ENCODE measurements at regions not wholly inside any gene's neighbourhood (a gene's known extent, or its start where the extent isn't known, plus 50 kb on each side); places are given as distances from the start of the nearest gene placed in this dataset.

DNA sequence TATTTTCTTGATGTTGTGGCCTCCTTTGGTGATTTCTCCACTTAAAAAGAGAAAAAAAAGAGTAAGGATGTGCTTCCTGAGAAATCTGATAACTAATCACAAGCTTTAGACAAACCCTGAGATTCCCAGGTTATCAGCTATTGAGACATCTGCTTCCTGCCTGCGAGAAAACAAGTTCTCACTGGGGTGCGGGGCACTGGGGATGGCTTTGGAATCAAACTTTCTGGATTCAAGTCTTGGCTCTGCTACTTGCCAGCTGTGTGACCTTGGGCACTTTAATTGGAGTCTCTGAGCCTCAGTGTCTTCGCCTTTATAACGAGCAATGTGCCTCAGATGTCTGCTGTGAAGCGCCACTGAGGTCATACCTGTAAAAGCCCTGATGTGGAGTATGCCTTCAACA is 152.5 kb upstream of the NAV2 start:
- DNase-seq (ENCODE audit: low spot score), result no peak

DNA sequence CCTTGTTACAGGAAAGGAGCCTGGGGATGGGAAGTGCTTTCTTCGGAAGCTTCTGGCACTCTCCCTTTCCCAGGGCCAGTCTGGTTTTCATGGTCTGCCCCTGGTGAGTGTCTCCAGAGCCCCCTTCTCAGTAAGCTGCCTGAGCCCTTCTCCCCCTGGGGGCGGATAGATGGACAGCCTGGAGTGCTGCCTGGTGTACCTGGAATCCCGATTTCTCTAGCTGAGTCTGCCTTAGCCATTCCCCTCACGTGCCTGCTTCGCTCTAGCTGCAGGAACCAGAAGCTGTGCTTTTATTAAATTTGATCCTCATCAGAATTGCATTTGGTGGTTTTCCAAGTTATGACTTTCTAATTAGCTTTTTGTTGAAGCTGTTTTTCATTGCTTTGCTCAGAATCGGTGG is 152.9 kb upstream of the NAV2 start:
- DNase-seq (ENCODE audit: low spot score), result no peak

DNA sequence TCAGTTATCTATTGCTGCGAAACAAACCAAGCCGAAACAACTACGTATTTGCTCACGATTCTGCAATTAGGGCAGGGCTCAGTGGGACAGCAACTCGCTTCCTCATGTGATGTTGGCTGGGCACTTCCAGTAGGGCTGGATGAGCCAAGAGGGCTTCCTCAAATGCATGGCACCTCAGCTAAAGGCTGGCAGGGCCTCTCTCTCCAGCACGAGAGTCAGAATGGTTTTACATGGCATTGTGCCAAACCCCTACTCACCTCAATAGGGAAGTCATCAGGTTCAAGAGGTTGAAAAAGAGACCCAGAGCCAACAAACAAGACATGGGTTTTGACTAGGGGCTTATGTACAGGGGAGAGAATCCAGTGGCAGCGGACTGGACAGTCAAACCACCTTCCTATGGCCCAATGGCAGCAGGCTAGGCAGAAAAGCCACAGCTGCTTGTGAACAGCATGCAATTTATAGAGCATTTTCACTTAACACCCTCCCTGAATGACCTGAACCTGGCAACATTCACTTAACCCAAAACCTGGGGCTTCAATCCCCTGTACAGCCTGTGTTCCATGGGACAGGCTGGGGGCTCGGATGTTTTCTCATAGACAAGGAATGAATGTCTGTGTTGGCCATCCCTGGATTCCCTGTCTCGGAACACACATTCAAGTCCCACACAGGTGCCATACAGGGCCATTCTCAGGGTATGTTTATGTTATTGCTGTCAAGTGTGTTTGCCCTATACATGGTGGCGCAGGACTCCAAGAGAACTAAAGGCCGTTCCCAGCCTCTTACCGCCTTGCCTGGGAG is 154.2 kb upstream of the NAV2 start:
- DNase-seq (ENCODE audit: low spot score), result no peak

DNA sequence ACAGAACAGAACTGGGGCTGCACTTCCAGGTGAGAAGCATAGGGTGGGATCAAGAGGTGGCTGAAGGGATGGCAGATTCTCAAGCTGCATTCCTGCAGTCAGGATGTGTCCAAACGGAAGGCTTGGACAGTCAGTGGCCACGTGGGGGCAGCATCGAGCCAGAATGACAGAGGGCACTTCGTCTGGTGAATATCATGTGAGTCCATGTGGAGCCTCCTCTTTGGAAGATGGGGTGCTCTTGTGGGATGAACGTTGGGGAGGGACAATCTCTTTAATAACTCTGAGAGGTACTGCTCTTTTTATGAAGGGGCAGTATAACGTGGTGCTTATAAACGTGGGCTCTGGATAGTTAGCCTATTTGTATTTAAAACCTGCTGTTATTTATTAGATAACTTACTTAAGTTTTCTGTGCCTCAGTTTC is 154.9 kb upstream of the NAV2 start:
- DNase-seq (ENCODE audit: low spot score), result peak; percentile 69

DNA sequence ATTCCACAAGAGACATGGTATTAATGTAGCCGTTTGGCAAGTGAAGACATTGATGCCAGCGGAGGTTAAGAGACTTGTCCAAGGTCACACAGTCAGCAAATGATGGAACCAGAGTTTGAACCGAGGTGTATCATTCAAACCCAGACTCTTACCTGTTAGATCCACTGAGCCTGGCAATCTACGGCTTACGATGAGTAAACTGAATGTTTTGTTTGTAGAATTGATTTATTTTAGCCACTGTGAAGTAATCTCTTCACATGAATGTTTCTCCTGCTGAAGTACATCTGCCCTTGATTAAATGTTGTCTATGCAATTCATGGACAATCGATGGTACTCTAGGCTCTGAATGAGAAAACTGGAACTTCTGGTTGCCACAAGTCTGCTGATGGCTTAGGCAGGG is 155.5 kb upstream of the NAV2 start:
- no peak for DNase-seq (ENCODE audit: low spot score)

DNA sequence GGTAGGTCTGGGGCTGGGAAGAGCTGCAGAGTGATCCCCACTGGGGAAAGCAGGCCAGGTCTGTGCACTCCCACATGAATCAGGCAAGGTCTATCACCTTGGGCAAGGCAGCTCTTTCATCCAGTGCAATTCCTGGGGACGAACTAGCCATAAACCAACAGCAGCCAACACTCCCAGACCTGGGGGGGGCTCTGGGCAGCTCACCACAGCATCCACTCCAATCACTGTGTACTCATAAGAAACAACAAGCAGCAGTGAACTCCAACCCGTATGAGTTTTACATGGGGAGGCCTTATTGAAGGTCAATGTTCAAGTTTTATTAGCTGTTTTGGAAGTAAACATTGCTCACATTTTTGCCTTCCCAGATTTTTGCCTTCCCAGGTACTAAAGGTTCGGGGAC is 157.4 kb upstream of the NAV2 start:
- no peak for DNase-seq (ENCODE audit: low spot score)

DNA sequence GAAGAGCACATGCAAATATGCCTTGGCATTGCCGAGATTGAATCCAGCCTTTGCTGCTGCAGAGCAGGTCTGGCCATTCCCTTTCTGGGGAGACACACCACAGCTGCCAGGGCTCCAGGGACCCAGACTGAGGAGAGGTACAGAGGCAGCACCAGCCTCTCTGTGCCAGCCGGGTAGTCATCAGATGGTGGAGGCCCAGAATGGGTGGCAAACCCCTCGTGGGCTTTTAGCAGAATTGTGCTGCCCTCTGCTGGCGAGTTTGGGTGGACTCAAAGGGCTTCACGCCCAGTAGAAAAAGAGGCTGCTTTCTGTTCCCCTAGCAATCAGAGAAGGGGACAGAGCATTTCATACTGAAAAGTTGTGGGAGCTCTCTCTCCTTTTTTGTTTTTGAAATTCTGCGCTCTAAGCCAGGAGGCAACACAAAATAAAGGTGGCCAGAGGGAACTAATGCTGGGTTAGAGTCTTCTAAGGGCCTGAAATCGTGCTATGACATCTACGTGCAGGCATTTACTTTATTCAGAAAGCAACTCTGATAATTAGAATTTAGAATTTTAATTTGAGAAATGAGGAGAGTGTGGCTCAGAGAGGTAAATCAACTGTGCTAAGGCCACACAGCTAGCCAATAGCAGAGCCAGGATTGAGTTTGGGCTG is 158.8 kb upstream of the NAV2 start:
- peak; percentile 72 for DNase-seq (ENCODE audit: low spot score)

DNA sequence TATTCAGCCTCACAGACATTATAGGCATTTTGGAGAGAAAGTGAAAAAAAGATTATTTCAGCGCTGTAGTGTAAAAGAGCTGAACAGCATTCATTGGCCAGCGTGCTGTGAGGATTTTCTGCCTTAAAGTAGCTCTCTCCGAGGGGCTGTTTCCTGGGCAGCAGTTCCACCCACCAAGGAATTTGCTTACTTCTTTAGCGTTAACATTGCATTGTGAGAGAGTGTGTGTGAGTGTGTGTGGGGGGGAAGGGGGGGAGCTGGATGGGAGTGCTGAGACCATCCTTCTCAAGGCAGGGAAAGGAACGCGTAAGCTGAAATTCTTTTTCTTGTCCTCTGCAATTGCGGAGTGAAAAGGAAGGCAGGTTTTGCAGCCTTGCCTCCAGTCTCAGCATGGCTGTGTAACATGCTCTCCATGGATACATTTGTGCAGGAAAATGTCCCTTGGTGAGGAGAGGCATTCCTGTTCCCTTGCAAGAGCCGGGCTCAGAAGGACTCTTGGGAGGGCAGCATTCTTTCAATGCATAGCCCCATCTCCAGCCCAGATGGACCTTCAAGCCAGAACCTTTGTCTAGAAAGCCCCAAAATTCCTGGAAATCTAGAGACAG is 159.9 kb upstream of the NAV2 start:
- DNase-seq (ENCODE audit: low spot score), result no peak

DNA sequence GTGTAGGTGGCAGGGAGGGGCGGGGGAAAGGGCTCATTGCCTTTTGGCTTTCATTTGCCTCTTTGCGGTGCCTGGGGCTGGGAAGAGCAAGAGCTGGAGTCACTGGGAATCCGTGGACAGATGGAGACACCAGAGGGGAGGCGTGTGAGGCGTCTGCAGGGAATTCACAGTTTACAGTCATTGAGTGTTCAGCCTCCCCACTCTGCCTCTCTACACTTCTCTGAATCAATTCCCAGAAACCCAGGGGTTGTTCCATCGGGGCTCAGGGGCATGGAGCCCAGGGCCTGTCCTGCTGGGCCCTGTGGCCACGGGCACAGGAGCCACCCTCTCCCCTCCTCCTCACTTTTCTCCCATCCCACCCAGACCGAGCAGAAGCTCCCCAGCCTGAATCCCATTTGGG is 160.5 kb upstream of the NAV2 start:
- DNase-seq (ENCODE audit: low spot score), result no peak

DNA sequence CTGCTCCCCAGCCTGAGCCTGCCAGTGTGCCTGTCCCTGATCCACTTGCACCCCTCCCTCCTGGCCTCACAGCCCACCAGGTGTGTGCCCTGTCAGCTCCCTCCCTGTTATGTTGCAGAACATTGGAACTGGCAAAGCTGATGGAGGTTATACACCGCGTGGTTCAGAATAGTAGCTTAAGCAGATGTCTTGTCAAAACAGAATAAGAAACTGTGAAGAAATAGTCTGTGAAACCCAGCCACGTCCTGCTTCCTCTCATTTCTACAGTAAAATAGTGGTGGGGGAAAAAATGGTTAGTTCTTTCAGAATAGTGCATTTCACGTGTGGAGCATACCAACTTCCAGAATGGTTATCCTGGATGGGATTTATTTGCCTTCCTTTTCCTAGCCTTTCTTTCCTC is 161.2 kb upstream of the NAV2 start:
- DNase-seq (ENCODE audit: low spot score), result no peak

DNA sequence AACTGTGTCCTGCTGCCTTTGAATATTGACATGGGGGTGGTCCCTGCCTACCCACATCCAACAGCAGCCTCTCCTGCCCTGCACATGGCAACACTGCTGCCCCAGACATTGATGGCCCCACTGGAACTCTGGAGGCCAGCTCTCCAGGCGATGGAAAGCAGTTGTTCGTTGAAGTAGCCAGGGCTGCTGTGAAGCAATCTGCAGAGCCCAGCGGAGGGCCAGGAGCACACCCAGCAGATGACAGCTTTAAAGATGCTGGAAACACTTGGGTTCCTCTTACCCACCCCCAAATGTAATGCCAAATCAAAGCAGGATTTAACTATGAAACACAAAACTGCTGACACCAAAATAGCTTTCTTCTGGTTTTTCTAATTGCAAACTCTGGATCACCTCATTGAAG is 165.6 kb upstream of the NAV2 start:
- no peak for DNase-seq (ENCODE audit: low spot score)

DNA sequence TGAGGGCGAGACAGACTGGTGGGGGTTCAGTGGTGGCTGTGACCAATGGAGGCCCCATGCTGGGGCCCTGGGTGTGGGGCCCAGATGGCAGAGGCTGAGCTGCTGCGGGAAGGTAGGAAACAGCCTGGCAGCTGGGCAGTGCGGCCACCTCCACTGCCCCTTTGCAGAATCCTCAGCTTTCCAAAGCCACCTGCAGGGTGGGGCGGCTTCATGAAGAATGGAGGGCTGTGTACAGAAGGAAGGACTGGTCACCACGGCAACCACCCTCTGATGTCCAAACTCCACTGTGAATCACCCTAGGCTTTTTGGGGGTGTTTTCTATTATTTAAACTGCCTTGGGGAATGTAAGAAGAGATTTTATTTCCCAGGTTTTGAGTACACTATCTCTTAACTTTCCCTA is 166.3 kb upstream of the NAV2 start:
- no peak for DNase-seq (ENCODE audit: low spot score)

DNA sequence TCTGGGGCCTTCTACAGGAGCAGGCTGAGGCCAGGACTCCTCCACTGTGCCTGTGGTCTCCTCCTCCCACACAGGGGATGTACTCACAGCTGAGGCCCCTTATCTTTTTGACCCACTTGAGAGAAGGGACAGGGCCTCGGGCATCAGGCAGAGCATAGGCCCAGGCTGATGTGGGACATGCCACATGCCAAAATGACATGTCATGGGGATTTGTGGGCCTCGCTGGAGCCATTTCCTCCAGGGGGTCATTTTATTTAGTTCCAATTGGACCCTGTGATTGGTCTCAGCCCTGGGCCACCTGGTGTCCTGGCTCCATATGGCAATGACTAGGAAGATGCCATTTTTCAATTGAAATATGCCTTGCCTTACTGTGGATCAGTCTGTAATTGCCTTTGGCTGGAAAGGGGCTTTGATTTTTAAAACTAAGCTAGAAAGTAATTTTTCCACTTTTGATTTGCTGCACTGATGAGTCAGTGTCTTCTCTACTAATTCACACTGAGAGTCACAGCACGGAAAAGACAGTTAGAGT is 171.1 kb upstream of the NAV2 start:
- no peak for DNase-seq (ENCODE audit: low spot score)

DNA sequence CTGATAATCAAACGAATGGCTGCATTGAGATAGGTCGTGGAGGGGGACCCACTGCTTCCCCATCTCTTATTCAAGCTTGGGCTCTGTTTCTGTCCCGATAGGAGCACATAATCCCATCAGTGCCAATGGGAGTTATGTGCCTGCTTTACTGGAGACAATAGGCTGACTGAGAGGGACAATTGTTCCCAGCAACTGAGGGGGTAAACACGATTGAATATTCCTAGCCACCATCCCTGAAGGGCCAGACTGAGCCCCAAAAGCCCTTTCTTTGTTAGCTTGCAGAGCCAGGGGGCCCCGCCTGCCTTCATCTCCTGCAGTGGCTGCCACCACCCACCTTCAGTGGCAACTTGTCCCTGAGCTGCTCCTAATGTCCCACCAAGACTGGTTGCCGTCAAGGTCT is 172.8 kb upstream of the NAV2 start:
- DNase-seq (ENCODE audit: low spot score), result no peak

DNA sequence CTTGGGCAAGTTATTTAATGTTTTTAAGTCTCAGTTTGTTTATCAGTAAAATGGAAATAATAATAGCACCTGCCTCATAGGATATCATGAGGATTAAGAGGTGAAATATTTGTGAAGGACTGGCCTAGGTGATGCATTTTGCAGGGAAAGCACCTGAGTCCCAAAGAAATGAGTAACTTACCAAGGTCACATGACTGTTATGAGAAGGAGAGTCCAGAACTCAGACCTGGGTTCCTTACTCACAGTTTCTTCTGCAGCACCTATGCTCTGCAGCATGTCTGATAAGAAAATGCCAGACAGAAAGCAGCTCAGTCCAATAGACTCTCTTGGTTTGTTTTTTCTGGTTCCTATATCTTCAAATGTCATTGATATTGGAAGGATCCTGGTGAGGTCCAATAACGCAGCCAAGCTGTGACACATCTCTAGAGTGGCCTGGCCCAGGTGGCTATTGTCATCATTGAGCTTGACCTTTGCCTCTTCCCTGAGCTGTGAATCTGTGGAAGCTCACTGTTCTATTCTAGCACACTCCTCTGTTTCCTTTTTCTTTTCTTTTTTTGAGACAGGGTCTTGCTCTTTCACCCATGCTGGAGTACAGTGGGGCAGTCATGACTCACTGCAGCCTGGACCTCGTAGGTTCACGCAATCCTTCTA is 174.7 kb upstream of the NAV2 start:
- DNase-seq (ENCODE audit: low spot score), result no peak

DNA sequence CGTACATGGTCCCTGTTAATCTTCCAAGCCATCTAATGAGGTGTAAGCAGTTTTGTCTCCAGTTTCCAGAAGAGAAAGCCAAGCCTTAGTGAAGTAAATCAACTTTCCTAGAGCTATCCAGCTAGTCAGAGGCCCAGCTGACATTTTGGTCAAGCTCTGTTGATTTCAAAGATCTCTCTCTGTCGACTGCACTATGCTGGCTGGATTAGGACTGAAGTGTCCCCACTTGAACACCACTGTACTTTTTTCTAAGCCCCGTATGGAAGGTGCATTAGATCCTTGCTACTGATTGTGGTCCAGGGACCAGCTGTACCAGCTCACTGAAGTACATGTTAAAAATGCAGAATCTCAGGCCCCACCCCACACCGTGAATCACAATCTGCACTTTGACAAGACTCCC is 176.5 kb upstream of the NAV2 start:
- no peak for DNase-seq (ENCODE audit: low spot score)

DNA sequence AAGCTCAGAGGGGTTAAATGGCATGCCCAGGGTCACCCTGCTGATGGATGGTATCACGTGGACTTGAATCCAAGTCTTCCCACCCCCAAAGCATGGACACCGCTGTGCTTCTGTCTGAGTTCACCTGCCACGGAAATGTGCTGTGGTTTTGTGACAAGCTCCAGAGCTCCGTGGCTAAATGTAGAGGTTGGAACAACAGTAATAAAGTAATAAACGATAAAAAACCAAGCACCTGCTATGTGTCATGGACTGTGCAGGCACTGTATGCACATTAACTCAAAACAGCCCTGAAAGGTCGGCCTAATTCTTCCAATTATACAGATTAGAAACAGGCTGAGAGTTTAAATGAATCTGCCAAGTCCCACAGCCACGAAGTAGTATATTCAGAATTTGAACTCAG is 182.1 kb upstream of the NAV2 start:
- no peak for DNase-seq (ENCODE audit: low spot score)

DNA sequence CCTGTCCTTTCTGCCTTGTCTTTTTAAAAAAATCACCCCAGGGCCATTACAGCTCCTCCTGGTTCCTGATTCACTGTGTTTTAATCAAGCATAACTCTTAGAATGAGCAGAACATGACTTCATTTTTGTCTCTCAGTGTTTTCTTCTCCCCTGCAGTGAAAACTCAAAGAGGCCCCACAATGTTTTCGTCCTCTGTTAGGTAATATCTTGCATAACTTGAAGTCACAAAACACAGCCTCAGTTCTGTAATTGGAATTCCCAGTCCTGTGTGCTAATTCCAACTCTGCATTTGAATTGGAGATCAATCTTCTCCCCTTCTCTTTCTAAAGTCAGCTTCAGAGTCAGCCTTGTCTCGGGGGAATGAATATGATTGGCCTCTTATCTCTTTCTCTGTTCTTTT is 186.5 kb upstream of the NAV2 start:
- no peak for DNase-seq (ENCODE audit: low spot score)

DNA sequence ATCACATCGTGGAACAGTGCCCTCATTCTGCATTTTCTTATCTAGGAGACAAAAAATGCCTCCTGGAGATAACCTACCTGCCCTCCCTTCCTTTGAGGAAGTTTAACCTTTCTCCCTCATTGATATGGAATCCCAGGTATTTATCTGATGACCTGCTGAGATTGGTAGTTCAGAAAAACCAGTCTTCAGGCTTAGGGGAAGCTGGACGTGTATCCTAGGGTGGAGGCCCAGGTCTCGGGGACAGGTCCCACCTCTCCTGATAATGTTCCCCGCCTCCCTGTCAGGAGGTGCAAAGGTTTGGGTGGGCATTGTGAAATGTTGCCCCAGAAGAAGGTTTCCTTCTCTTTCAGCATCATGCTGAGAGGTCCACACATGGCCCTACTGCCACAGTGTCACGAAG is 186.9 kb upstream of the NAV2 start:
- DNase-seq (ENCODE audit: low spot score), result no peak

DNA sequence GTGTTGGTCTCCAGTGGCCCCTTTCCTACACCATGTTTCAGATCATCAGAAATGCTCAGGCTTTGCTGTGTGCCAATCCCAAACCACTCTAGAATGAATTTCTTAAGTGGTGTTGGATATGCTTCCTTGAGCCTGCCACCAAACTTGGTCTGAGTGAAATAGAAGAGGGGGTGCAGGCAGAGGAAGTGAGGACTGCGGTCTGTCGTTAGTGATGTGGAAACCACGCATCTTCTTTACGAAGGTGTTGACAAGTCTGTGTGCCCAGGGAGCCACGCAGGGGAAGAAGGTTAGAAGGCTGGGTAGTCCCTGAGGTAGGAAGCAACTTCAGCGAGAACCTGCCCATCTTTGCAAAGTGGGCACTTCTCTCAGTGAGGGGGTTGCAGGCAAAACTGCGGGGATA is 187.4 kb upstream of the NAV2 start:
- no peak for DNase-seq (ENCODE audit: low spot score)

DNA sequence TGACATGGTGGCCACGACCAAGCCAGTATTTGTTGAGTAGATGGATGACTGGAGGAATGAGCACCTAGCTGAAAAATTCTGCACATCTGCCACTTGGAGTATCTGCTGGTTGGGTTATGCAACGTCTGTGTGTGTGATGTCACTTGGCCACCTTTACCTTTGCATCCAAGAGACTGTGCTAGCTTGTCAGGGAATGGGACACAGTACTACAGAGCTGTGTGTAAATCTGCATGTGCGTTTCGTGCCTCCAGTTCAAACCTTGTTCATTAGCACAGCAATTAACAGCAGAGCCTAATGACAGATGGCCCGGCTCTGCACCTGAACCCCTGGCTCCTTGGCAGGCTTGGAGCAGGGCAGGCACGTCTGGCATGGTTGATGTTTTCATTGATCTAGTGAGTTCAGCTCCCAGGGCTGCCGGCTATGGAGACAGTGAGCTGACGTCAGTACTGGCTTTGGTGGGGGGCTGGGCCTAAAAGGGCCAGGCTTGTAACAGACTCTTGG is 188.4 kb upstream of the NAV2 start:
- no peak for DNase-seq (ENCODE audit: low spot score)

DNA sequence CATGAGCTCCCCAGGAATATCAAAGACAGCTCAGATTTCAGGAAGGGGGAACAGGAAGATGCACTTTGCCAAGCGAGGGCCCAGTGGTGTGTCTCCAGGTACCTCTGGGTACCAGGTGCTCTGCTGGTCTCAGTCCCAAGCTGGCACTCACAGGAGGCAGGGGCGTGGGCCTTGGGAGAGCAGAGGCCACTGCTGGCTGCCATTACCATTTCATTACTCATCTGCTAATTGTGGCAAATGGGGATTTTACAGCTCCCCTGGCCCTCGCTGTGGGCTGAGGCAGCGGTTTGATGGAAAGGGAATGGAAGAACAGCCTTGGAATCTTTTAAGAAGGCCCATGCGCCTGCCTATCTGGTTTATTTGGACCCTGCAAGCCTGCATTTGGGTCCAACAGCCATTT is 192.0 kb upstream of the NAV2 start:
- DNase-seq (ENCODE audit: low spot score), result no peak
